WTC11 (cell line): ENCODE measurements at regions not wholly inside any gene's neighbourhood (a gene's known extent, or its start where the extent isn't known, plus 50 kb on each side); places are given as distances from the start of the nearest gene placed in this dataset.

Source experiments
- ATF1 ChIP-seq: sonication (generic); formaldehyde crosslinking; IDR thresholded peaks from 2 replicates; pipeline ENCODE4 v1.8.1; 2023; ENCODE audit warnings: mild to moderate bottlenecking, moderate library complexity, missing genetic modification reagents
- CBFB ChIP-seq: sonication (generic); formaldehyde crosslinking; IDR thresholded peaks from 2 replicates; pipeline ENCODE4 v1.8.1; 2022; ENCODE audit warnings: mild to moderate bottlenecking, low read depth, missing genetic modification reagents
- IRF2 ChIP-seq: sonication (generic); formaldehyde crosslinking; IDR thresholded peaks from 2 replicates; pipeline ENCODE4 v1.8.0; 2022; ENCODE audit warnings: low read depth, missing genetic modification reagents, borderline replicate concordance
- JUN ChIP-seq: sonication (generic); formaldehyde crosslinking; IDR thresholded peaks from 2 replicates; pipeline ENCODE4 v1.8.0; 2023; ENCODE audit warnings: mild to moderate bottlenecking, missing genetic modification reagents
- SP1 ChIP-seq: sonication (generic); formaldehyde crosslinking; conservative IDR thresholded peaks from 2 replicates; pipeline ENCODE4 v1.8.1; 2022; ENCODE audit warnings: missing genetic modification reagents
- TF ChIP-seq, protein P1 (sequence below): fragments of 200-600 bp; IDR thresholded peaks from 2 replicates; pipeline ENCODE4 v1.8.0; 2022; ENCODE audit warnings: antibody characterized with exemption
- TF ChIP-seq, protein P2 (sequence below): sonication (generic); formaldehyde crosslinking; IDR thresholded peaks from 2 replicates; pipeline ENCODE4 v1.8.1; 2023; ENCODE audit warnings: mild to moderate bottlenecking, moderate library complexity, missing genetic modification reagents
- TF ChIP-seq, protein P3 (sequence below): sonication (generic); formaldehyde crosslinking; IDR thresholded peaks from 2 replicates; pipeline ENCODE4 v1.8.0; 2023; ENCODE audit warnings: mild to moderate bottlenecking, missing genetic modification reagents

DNA sequence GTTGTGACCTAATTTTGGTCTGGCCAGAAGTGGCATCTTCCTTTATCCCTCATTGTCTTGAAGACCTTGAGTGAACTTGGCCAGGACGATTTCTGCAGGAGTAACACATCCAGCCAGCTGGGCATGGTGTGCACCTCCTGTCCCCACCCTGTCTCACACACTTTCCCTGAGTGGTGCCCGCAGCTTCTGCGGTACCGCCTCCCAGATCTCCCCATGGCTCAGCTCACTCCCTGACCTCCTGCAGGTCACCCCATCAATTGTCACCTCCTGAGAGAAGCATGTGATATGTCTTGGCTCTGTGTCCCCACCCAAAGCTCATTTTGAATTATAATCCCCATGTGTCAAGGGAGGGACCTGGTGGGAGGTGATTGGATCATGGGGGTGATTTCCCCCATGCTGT is 50.2 kb upstream of the TP53I11 start:
- TF ChIP-seq, protein P1, sequence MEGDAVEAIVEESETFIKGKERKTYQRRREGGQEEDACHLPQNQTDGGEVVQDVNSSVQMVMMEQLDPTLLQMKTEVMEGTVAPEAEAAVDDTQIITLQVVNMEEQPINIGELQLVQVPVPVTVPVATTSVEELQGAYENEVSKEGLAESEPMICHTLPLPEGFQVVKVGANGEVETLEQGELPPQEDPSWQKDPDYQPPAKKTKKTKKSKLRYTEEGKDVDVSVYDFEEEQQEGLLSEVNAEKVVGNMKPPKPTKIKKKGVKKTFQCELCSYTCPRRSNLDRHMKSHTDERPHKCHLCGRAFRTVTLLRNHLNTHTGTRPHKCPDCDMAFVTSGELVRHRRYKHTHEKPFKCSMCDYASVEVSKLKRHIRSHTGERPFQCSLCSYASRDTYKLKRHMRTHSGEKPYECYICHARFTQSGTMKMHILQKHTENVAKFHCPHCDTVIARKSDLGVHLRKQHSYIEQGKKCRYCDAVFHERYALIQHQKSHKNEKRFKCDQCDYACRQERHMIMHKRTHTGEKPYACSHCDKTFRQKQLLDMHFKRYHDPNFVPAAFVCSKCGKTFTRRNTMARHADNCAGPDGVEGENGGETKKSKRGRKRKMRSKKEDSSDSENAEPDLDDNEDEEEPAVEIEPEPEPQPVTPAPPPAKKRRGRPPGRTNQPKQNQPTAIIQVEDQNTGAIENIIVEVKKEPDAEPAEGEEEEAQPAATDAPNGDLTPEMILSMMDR: no peak
- TF ChIP-seq, protein P2, sequence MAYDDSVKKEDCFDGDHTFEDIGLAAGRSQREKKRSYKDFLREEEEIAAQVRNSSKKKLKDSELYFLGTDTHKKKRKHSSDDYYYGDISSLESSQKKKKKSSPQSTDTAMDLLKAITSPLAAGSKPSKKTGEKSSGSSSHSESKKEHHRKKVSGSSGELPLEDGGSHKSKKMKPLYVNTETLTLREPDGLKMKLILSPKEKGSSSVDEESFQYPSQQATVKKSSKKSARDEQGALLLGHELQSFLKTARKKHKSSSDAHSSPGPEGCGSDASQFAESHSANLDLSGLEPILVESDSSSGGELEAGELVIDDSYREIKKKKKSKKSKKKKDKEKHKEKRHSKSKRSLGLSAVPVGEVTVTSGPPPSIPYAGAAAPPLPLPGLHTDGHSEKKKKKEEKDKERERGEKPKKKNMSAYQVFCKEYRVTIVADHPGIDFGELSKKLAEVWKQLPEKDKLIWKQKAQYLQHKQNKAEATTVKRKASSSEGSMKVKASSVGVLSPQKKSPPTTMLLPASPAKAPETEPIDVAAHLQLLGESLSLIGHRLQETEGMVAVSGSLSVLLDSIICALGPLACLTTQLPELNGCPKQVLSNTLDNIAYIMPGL: no peak
- TF ChIP-seq, protein P3, sequence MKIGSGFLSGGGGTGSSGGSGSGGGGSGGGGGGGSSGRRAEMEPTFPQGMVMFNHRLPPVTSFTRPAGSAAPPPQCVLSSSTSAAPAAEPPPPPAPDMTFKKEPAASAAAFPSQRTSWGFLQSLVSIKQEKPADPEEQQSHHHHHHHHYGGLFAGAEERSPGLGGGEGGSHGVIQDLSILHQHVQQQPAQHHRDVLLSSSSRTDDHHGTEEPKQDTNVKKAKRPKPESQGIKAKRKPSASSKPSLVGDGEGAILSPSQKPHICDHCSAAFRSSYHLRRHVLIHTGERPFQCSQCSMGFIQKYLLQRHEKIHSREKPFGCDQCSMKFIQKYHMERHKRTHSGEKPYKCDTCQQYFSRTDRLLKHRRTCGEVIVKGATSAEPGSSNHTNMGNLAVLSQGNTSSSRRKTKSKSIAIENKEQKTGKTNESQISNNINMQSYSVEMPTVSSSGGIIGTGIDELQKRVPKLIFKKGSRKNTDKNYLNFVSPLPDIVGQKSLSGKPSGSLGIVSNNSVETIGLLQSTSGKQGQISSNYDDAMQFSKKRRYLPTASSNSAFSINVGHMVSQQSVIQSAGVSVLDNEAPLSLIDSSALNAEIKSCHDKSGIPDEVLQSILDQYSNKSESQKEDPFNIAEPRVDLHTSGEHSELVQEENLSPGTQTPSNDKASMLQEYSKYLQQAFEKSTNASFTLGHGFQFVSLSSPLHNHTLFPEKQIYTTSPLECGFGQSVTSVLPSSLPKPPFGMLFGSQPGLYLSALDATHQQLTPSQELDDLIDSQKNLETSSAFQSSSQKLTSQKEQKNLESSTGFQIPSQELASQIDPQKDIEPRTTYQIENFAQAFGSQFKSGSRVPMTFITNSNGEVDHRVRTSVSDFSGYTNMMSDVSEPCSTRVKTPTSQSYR: no peak
- TF ChIP-seq JUN (CRISPR knock-in tag) (no peak), CBFB (no peak), ATF1 (CRISPR knock-in tag) (no peak), IRF2 (CRISPR knock-in tag) (no peak), SP1 (CRISPR knock-in tag) (no peak)
